OCI-LY3 (cell line): ENCODE measurements at regions not wholly inside any gene's neighbourhood (a gene's known extent, or its start where the extent isn't known, plus 50 kb on each side); places are given as distances from the start of the nearest gene placed in this dataset.
A peak's percentile ranks its signal among the peaks of the same experiment; 100 is the strongest.

Source experiments
- EZH2phosphoT487 ChIP-seq: fragments of 200-600 bp; shearing (Covaris generic); IDR thresholded peaks from 2 replicates; pipeline ENCODE4 v1.6.1; 2018; ENCODE audit warnings: antibody characterized with exemption, mixed run types, low read depth
- TF ChIP-seq, protein P1 (sequence below): fragments of 200-600, 300-600 bp; sonication (generic); IDR thresholded peaks from 2 replicates; pipeline ENCODE4 v1.5.1; 2014; ENCODE audit warnings: antibody characterized with exemption, low read length, low read depth

DNA sequence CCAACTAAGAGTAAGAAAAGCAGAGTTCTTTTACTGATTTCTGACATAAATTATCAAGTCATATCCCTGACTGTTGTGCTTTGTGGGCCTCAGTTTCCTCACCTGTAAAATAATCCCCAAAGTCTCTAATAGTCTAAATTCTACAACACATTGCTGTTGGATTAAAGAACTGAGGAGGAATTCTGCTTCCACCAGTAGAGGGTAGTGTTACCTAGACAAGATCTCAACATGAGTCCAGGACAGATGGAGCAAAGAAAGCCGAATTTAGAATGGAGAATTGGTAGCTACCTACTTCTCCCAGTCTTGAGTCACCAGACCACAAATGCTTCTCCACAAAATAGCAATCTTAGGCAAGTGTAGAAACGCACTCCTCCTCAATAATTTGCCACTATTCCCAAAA is 462.5 kb upstream of the FSHR start:
- TF ChIP-seq, protein P1, sequence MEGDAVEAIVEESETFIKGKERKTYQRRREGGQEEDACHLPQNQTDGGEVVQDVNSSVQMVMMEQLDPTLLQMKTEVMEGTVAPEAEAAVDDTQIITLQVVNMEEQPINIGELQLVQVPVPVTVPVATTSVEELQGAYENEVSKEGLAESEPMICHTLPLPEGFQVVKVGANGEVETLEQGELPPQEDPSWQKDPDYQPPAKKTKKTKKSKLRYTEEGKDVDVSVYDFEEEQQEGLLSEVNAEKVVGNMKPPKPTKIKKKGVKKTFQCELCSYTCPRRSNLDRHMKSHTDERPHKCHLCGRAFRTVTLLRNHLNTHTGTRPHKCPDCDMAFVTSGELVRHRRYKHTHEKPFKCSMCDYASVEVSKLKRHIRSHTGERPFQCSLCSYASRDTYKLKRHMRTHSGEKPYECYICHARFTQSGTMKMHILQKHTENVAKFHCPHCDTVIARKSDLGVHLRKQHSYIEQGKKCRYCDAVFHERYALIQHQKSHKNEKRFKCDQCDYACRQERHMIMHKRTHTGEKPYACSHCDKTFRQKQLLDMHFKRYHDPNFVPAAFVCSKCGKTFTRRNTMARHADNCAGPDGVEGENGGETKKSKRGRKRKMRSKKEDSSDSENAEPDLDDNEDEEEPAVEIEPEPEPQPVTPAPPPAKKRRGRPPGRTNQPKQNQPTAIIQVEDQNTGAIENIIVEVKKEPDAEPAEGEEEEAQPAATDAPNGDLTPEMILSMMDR: peak; percentile 62
- TF ChIP-seq EZH2phosphoT487: no peak
